HEK293T (cell line): ENCODE measurements at regions not wholly inside any gene's neighbourhood (a gene's known extent, or its start where the extent isn't known, plus 50 kb on each side); places are given as distances from the start of the nearest gene placed in this dataset.
"Not testable (repeated sequence)": the region's sequence is repeated elsewhere in the genome, so short reads cannot be mapped to it uniquely, and the experiment has no call there.

Source experiments
- ARNT ChIP-seq: fragments of 450-650 bp; IDR thresholded peaks from 2 replicates; pipeline ENCODE4 v1.6.1; 2017; ENCODE audit warnings: mild to moderate bottlenecking
- ELF4 ChIP-seq: fragments of 450-650 bp; IDR thresholded peaks from 2 replicates; pipeline ENCODE4 v1.6.1; 2017; ENCODE audit warnings: antibody characterized with exemption
- FOXK2 ChIP-seq: fragments of 450-650 bp; IDR thresholded peaks from 2 replicates; pipeline ENCODE4 v1.6.1; 2016; ENCODE audit warnings: mild to moderate bottlenecking
- LEF1 ChIP-seq: fragments of 450-650 bp; IDR thresholded peaks from 2 replicates; pipeline ENCODE4 v1.6.1; 2017; ENCODE audit warnings: mild to moderate bottlenecking, borderline replicate concordance
- NFRKB ChIP-seq: fragments of 450-650 bp; IDR thresholded peaks from 2 replicates; pipeline ENCODE4 v1.6.1; 2016; ENCODE audit warnings: mild to moderate bottlenecking, moderate library complexity
- SP1 ChIP-seq: fragments of 450-650 bp; IDR thresholded peaks from 2 replicates; pipeline ENCODE4 v1.6.1; 2017
- SUZ12 ChIP-seq: fragments of 450-650 bp; IDR thresholded peaks from 2 replicates; pipeline ENCODE4 v1.6.1; 2016; ENCODE audit warnings: mild to moderate bottlenecking
- TARDBP ChIP-seq: fragments of 450-650 bp; IDR thresholded peaks from 2 replicates; pipeline ENCODE4 v1.6.1; 2016
- ZNF384 ChIP-seq: fragments of 450-650 bp; IDR thresholded peaks from 2 replicates; pipeline ENCODE4 v1.6.1; 2016

- not testable (repeated sequence) for TF ChIP-seq TARDBP, SP1, NFRKB, ARNT, LEF1, FOXK2, ZNF384, SUZ12, ELF4
Measured at GRCh38 chr4:63062891-63063290, 1346.4 kb downstream of the TECRL start.
